ENCODE measurements at regions not wholly inside any gene's neighbourhood (a gene's known extent, or its start where the extent isn't known, plus 50 kb on each side); places are given as distances from the start of the nearest gene placed in this dataset.

DNA sequence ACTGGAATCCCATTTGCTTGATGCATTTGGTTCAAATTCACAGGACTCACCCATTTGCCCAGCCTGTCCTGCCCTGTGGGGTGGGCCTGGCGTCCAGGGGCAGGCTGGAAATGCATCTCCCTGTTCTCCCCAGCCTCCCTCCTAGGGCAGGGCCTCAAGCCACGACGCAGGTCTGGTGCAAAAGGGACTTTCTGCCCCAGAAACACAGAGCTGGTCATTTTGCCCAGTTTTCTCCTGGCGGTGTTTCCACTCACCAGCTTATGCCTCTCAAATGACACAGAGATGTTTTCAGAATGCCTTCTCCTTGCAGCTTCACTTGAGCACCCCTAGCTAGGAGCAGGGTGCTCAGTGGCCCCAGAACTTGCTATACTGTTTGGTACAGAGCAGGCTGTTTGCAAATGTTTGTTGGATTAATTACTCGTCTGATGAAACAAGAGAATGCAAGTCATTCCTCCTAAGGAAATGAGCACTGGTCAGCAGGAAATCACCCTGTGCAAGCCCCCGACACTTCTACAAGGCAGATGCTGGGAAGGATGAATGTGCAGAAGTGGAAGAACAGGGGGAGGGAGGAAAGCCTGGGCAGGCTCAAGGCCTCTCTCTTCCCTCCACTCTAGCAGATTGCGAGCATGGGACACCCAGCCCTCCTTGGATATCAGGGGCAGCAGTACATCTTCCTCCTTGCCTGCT lies 164.3 kb upstream of the APCDD1 start:
- DNase-seq: no peak

DNA sequence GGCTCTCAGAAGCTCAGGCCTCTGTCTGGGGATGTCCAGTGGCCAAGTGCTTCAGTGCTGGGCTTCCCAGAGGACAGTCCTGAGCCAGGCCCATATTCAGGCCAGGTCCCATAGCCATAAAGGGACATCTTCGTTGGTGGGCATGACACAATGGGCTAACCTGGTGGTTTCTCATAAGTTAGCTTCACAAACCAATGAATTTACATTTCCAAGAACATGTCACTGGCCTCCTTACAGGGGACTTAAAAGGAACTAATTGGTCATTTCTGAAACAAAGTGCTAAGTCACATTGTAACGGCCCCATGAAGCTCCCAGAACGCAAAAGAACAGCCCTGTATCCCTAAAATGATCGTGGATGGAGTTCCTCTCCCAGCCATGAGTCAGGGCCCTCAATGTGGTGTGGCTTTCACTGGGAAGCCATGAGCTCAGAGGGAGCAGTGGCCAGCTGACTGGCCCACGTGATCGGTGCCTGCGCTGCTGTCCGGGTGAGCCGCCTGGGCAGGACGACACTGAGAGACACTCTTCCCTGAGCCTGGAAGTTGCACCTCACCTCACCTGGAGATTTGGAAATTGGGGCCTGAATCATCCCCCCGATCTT lies 163.7 kb upstream of the APCDD1 start:
- no peak for DNase-seq

DNA sequence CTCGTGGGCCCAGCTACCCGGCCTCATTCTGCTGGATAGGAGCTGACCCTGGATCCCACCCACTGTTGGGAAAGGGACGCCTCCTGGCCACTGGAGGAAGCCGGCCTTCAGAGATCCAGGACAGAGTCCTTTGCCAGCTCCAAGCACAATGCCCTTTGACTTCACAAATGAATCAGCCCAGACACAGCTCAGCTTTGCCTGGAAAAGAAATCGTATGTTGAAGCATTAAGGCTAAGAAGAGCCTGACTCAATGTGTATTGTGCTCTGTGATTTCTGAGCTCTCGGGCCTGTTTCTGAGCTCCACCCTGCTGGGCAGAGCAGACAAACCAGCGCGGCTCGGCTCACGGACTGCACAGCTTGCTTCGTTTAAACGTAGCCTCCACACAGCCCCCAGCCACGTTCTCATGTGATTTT lies 162.9 kb upstream of the APCDD1 start:
- DNase-seq: no peak

DNA sequence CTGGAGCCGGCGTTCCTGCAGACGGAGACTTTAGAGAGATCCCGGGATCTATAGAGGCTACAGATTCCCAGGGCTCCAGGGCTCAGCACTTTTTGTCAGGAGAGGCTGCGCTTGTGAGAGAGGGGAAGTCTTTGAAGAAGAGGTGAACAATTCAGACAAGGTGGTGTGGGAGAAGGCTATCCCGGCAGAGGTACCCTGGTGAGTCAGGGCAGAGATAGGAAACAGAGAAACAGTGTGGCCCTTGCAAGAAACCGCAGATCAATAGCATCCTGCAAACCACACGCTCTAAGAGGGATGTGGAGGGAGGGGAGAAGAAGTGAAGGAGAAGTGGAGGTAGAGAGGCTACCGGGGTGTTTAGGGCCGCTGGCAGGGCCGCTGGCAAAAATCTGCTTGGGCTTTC lies 160.5 kb upstream of the APCDD1 start:
- DNase-seq: no peak

DNA sequence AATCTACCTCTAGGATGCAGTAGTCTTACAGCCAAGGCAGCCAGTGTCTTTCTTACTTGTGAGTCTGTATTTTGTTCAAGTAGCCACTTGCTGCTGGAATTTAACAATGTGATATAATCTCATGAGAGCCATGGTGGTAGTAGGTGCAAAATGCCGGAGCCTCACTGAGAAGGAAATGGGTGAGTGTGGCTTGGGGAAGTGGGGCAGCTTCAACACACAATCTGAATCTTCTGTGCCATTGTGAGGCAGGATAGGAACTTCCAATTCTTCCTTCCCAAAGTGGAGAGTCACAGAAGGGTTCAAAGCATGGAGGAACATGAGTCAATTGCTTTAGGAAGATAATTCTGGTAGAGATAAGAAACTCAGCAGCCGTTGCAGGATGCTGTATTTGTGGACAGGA lies 158.7 kb upstream of the APCDD1 start:
- no peak for DNase-seq

DNA sequence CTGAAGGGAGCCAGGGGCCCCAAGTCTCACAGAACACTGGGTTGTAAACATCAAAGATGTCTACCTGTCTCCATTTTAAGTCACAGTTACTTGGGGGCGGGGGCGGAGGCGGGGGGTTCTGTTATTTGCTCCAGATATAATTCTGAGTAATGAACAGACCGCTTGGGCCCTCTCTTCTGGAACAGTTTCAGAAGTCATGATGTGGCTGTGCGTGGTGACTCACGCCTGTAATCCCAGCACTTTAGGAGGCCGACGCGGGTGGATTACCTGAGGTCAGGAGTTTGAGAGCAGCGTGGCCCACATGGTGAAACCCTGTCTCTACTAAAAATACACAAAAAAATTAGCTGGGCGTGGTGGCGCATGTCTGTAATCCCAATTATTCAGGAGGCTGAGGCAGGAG lies 157.9 kb upstream of the APCDD1 start:
- no peak for DNase-seq

DNA sequence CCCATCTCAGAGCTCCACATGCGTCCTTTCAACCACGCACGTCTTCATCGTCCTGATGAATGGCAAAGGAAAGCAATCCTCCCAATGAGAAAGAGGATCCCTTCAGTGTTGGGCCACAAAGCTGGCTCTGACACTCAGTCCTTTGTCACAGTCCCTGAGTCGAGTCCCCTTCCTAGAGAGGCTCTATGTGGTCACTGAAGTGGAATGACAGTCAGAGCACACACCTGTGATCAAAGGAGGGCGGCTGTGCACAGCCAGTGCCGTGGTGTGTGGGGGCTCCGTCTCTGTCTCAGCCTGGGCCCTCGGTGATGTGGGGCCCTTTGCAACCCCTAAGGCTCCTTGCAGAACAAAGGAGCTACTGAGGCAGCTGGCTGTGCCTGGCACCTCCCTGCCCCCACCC lies 157.3 kb upstream of the APCDD1 start:
- DNase-seq: no peak

DNA sequence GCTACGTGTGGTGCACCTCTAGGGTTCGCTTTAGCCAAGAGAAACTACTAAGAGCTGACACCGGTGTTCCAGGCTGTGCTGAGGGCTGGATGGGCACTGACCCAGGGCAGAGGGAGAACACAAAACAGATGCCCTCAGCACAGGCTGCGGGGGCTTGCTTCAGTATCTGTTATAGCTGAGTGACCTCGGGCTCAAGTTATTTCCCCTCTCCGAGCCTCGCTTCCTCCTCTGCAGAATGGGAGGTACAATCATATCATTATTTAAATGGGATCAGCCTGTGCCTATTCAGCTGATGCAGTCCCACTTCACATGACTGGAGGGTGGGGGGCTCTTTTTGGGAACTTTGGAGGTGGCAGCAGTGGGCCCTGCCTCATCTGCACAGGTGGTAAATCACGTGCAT lies 156.1 kb upstream of the APCDD1 start:
- DNase-seq: no peak

DNA sequence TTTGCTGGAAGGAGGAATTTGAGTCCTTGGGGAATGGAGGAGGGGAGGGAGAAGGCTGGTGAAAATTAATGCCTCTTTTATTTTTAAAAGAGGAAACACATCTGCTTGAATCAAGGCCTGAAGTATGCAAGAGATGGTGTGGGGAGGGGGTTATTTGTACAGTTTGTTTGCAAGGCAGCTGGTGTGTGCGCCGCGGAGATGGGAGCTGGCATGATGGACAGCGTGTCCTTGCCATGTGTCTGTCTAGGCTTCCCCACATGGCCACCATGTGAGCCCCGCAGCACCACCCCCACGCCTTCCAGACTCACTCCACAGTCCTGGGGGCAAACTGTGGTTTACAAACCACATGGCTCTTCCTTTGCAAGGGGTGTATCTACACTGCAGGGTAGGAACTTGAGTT lies 154.8 kb upstream of the APCDD1 start:
- DNase-seq: no peak

DNA sequence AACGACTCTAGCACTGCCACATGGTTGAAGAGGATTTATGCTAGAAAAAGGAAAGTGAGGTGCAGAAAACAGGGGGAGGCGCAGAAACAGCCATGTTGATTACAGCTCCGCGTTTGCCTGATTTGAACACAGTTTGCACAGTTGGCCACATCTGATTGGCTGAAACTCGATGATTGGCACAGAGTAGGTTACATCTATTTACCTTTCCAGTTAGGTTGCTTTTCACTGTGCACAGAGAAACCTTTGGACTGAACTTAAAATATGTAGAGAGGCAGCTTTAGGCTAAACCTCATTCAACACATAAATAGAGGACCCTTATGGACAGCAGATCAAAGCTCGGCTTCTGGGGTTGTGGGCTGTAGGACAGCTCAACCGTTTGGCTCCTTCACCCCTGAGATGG lies 153.7 kb upstream of the APCDD1 start:
- DNase-seq: no peak

DNA sequence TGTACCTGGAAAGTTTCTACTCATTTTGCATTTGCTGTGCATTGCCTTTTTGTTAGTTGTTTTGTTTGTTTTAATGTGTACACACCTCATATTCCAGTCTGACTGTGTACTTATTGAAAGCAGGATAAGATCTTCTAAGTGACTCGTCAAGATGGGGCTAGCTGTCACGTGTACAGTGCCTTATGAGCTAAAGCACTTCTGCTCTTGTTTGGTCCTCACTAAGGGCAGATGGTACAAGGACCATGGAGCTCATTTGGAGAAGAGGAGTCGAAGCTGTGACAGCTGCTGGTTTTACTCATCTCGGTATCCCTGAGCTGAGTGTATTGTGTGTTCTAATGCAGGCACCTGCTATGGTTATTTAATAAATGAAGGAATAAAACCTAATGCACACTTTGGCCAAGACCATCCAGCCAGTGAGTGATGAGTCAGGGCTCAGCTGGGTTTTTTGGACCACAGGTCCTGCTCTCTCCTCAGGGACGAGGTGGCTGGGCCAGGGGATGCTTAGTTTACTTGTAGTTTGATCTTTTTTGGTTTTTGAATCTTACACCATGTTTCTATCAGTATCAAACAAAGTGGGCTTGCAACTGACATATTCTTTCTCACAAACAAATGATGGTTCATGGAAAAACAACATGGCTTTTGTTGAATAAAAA lies 152.5 kb upstream of the APCDD1 start:
- DNase-seq: no peak

DNA sequence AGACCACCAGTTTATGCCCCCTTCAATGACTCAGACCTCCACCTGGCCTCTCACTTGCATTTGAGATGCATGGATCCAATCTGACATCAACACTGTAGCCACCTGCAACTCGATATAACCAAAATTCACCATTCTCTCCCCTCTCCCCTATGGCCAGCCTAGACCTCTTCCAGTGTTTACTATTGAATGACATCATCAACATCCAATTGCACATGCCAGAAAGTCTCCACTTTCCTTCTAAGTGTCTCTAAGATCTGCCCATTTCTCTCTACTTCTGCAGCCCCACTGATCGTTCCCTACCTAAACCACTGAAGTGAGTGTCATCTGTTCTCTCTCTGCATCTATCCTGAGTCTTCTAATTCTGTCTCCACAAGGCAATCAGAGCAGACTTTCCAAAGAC lies 151.3 kb upstream of the APCDD1 start:
- DNase-seq: no peak

DNA sequence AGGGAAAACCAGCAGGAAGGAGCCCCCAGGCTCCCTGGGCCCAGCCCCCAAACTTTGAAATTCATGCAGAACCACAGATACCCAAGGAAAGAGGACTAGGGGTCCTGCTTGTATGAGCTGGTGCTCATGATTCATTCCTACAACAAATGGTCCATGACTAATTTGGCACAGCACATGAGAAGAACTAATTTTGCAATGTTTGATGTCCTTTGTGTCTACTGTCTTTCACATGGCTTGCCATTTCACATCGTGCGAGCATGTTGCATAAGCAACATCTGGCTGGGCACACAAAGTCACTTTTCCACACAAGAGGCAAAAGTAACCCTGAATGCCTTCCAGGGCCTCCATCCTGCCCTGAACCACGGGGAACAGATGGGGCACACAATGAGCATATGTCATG lies 149.6 kb upstream of the APCDD1 start:
- no peak for DNase-seq

DNA sequence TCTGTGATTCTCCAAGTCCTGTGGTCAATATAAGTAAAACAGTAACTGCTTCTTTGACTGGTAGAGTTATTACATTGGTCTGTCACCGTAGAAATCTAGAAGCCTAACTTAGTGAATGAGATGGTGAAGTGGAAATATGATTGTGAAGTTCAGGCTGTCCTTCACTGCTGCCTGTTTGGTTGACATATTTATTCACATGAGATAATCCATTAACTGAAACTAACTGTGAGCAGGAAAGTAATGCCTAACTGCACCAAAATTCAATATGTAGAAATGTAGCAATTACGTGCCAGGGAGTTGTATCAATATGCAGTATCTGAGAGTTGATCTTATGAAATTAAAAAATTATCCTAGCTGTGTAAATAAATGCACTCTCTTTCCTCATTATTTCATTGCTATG lies 147.7 kb upstream of the APCDD1 start:
- no peak for DNase-seq

DNA sequence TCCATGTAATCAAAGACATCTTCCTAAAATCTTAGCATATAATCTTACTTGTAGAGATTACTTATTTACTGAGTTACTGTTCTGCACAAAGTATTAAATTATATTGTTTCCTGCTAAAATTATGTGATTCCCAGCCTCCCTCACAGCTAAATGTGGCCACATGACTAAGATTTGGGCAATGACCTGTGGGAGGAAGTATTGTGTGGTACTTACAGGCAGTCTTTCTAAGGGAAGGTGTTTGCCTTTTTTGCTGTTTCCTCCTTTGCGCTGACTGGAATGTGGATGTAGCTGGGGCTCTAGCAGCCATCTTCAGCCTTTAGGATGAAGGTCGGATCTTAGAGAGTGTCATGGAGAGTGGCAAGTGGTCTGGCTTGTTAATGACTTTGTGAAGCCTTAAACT lies 146.3 kb upstream of the APCDD1 start:
- DNase-seq: no peak

DNA sequence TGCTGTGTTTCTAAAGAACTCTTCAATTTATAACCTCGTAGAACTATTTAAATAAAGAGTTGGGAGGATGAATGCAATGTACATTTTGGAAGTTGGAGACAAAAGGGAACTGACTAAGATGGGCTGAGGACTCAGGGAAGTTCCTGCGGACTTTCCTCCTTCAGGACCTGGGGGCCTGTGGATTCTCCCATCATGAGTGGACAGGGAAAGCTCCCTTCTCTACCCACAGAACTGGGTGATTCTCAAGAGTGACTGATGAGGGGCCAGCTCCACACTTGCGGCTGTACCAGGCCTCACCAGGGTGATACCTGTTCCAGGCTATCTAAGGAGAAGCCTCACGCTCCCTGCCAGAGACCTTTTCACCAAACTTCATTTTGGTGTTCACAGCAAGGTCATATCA lies 143.8 kb upstream of the APCDD1 start:
- no peak for DNase-seq

DNA sequence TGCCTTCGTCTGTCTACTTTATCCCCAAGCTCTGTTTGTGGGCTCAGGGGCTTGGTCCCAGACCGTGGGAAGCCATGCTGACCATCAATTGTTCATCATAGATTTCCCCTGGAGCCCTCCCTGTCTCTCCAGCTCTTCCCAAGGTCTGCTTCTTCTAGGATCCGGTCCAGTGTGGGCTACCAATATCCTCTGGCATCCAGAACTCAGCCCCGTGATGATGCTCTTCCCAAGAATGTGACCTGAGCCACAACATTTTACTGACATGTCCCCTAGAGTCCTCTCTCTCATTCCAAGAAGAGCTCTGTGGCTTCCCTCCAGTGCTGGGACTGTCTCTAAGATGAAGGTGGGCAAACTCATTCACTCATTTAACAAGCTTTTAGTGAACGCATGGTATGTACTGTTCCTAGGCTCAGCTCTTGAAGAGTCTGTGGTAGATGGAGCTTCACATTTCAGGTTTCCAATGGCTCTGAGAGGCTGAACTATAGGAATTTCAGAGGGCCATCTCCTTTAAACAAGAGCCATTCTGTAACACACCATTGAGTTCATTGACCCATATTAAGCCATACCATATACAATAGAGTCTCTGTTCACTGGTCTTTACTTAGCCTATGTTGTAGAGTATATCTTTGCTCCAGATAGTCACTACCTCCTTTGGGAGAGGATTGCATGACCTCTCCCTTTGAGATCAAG lies 142.0 kb upstream of the APCDD1 start:
- no peak for DNase-seq

DNA sequence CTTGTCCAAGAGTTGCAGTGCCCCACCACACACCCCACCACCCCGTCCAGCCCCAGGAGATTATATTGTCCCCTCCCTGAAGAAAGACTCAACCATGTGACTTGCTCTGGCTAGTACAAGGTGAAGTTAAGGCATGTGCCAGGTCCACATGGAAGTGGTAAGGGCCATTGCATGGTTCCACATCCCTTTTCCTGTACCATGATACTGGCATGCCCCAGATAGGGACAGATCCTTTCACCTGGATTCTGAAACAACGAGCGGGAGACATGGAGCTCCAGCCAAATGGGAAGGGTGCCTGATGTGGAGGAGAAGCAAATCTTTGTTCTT lies 141.5 kb upstream of the APCDD1 start:
- DNase-seq: no peak

DNA sequence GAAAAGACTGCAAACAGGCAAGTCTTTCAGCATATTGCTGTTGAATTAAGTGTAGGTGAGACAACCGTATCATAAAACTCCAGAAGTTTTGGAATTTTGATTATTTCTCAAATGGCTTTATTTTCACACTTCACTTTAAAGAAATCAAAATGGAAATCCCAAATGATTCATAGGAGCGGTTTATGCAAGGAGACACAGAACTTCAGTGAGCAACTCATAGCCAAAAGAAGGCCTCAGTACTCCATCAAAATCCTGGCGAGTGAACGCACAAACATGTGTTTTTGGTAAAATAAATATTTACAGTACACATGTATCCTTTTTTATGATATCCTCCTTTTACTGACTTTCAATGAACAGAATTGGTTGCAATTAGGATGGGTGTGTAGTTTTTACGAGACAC lies 140.4 kb upstream of the APCDD1 start:
- no peak for DNase-seq

DNA sequence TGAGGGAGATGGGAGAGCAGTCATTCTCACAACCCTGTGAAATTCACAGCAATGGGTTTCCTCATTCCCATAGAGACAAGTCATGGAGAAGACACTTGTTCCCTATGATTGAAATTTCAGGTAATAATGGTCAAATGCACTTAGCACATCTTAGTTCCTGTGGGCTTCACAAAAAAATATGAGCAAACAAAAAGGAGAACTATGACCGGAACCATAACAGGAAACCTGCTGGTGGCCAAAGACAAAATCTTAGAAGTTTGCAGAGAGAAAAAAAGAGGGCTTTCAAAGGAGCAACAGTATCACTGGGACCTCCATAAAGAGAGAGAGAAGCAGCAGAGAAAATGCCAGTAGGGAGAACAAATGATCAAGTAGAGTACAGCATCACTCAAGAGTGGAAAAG lies 138.9 kb upstream of the APCDD1 start:
- no peak for DNase-seq

DNA sequence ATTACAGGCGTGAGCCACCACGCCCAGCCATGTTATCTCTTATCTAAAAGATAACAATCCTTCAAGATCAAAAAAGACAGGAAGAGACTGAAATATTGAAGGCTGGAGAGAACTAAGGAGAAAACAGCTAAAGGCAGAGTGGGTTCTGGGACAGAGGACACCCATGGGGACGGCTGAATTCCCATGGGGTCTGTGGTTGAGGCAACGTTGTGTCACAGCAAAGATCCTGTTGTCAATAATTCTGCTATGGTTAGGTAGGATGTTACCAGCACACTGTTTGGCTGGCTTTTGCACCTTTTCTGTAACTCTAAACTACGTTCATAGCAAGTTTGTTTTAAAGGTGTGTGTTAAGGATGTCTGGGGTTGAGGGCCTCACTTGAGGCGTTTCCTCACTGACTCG lies 137.7 kb upstream of the APCDD1 start:
- DNase-seq: no peak

DNA sequence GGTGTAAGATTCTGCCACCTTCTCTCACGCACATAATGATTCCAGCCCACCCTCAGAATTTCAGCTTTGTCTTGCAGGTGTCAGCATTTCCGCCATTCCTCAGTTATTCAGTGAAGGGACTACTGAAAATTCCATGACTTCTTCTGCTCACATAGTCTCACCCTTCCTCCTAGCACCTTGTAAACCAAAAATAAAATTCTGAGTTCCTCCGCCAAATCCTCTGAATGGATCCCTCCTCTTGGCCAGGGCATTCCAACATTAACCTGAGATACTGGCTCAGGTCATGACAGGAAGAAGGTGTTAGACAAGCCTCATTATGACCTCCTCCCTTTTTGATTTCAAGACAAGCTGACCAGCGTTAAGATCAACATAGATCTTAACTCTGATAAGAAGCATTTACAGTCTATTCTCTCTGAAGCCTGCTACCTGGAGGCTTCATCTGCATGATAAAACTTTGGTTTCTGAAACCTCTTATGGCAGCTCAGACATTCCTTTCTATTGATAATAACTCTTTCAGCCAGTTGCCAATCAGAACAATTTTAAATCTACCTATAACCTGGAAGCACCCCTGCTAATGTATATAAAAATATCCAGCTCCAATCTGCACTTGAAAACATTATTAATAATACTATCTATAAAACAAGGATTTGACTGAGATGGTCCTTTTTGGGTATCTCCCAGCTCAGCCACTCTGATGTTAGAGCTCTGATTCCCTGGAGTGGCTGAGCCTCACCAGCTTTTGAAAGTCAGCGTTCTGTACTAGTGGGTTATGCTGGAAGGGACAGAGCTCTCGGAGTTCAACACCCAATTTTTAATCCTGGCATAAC lies 136.4 kb upstream of the APCDD1 start:
- DNase-seq: no peak

DNA sequence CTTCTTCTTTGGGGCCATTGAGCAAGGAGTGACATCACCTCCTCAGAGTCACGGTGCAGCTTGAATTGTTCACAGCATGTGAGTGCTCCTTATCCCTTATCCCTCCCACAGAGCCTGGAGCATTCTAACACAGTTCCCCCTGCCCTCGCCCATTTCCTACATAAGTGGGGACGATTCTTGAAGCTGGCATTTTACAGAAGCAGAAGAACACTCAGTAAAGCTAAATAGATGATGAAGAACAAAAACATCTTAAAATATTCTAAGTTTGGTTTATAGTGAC lies 135.8 kb upstream of the APCDD1 start:
- no peak for DNase-seq

DNA sequence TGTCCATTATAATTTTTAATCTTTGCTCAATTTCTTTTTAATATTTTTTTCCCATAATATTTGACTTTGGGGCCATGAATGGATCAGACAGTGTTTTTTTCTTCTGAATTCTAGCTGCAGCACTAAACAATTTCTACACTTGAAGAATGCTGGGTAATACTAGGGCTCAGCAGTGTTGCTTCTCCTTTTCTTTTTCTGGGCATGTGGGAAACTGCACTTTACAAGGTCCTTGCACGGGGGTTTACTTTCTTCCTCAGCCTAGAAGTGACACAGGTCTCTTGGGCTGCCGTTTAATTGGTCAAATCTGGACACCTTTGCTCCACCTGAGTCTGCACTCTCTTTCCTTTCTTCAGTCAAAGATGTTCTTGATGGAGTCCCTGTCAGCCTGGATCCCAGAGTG lies 135.4 kb upstream of the APCDD1 start:
- DNase-seq: no peak

All from T-helper 1 cell (primary cell).